ENCODE measurements at regions not wholly inside any gene's neighbourhood (a gene's known extent, or its start where the extent isn't known, plus 50 kb on each side); places are given as distances from the start of the nearest gene placed in this dataset.

GRCh38 chr2:51624995-51625394, 593.1 kb upstream of the NRXN1 start:
- TF ChIP-seq EZH2 (IDR thresholded peaks at IDR 0.05; ENCODE audit: insufficient read depth, poor library complexity, severe bottlenecking) (no peak), EZH2phosphoT487 (IDR thresholded peaks at IDR 0.05; ENCODE audit: insufficient read depth, low read depth) (no peak)

Data from GM23248 (cell line).